NCI-H128 (cell line): ENCODE measurements at regions not wholly inside any gene's neighbourhood (a gene's known extent, or its start where the extent isn't known, plus 50 kb on each side); places are given as distances from the start of the nearest gene placed in this dataset.

Source experiments
- DNase-seq: peaks from one replicate; lab custom pipeline; 2025; ENCODE audit not compliant: unreplicated experiment; lab: John Stamatoyannopoulos, UW

GRCh38 chr10:4733150-4733842, 92.7 kb upstream of the AKR1E2 start:
- no peak for DNase-seq

- DNase-seq: no peak
Measured at GRCh38 chr10:4730998-4731397, 95.0 kb upstream of the AKR1E2 start.

GRCh38 chr10:4725917-4726606, 99.9 kb upstream of the AKR1E2 start:
- no peak for DNase-seq

- no peak for DNase-seq
Measured at GRCh38 chr10:4723860-4724259, 102.1 kb upstream of the AKR1E2 start.

- DNase-seq: no peak
Measured at GRCh38 chr10:4721999-4722753, 103.8 kb upstream of the AKR1E2 start.

- DNase-seq: no peak
Measured at GRCh38 chr10:4720463-4720862, 105.5 kb upstream of the AKR1E2 start.

GRCh38 chr10:4719671-4720070, 106.3 kb upstream of the AKR1E2 start:
- no peak for DNase-seq

GRCh38 chr10:4719036-4719435, 107.0 kb upstream of the AKR1E2 start:
- DNase-seq: no peak

- DNase-seq: no peak
Measured at GRCh38 chr10:4718544-4718943, 107.5 kb upstream of the AKR1E2 start.

- DNase-seq: no peak
Measured at GRCh38 chr10:4717670-4718069, 108.3 kb upstream of the AKR1E2 start.

GRCh38 chr10:4710858-4711257, 115.1 kb upstream of the AKR1E2 start:
- no peak for DNase-seq

GRCh38 chr10:4708123-4708759, 117.8 kb upstream of the AKR1E2 start:
- DNase-seq: no peak

GRCh38 chr10:4707221-4707620, 118.8 kb upstream of the AKR1E2 start:
- no peak for DNase-seq

GRCh38 chr10:4704034-4704545, 121.9 kb upstream of the AKR1E2 start:
- no peak for DNase-seq

GRCh38 chr10:4701016-4701415, 125.0 kb upstream of the AKR1E2 start:
- DNase-seq: no peak

- DNase-seq: no peak
Measured at GRCh38 chr10:4699950-4700730, 125.9 kb upstream of the AKR1E2 start.

- no peak for DNase-seq
Measured at GRCh38 chr10:4698075-4698474, 127.9 kb upstream of the AKR1E2 start.

GRCh38 chr10:4696186-4696585, 129.8 kb upstream of the AKR1E2 start:
- DNase-seq: no peak

- no peak for DNase-seq
Measured at GRCh38 chr10:4693967-4694366, 132.0 kb upstream of the AKR1E2 start.

- no peak for DNase-seq
Measured at GRCh38 chr10:4692206-4692605, 133.8 kb upstream of the AKR1E2 start.

- no peak for DNase-seq
Measured at GRCh38 chr10:4691776-4692175, 134.2 kb upstream of the AKR1E2 start.
